ENCODE measurements at regions not wholly inside any gene's neighbourhood (a gene's known extent, or its start where the extent isn't known, plus 50 kb on each side); places are given as distances from the start of the nearest gene placed in this dataset.
A peak's percentile ranks its signal among the peaks of the same experiment; 100 is the strongest.

- no peak for DNase-seq
Measured at GRCh38 chr4:4694827-4695226, 153.0 kb upstream of the STX18 start.

GRCh38 chr4:4694296-4694772, 152.5 kb upstream of the STX18 start:
- peak in 24 of 56 donors; percentile 2 to 77 (median 21) for DNase-seq

GRCh38 chr4:4693755-4694295, 152.0 kb upstream of the STX18 start:
- DNase-seq, result no peak

DNA sequence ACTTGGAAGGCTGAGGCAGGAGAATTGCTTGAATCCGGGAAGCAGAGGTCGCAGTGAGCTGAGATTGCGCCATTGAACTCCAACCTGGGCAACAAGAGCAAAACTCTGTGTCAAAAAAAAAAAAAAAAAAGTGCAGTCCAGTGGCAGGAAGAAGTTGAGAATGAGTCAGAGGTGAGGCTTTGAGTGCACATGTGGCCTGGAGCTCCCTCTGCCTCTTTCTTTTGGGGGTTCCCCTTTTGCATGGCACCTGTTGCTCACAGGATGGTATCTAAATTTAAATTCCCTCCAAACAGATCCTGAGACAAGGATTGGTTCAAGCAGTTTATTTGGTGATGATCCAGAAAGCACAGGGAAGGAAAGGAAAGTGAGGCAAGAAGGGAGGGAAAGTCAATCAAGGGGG, 151.4 kb upstream of the STX18 start:
- no peak for DNase-seq

- DNase-seq, result no peak
Measured at GRCh38 chr4:4690854-4691253, 149.0 kb upstream of the STX18 start.

DNA sequence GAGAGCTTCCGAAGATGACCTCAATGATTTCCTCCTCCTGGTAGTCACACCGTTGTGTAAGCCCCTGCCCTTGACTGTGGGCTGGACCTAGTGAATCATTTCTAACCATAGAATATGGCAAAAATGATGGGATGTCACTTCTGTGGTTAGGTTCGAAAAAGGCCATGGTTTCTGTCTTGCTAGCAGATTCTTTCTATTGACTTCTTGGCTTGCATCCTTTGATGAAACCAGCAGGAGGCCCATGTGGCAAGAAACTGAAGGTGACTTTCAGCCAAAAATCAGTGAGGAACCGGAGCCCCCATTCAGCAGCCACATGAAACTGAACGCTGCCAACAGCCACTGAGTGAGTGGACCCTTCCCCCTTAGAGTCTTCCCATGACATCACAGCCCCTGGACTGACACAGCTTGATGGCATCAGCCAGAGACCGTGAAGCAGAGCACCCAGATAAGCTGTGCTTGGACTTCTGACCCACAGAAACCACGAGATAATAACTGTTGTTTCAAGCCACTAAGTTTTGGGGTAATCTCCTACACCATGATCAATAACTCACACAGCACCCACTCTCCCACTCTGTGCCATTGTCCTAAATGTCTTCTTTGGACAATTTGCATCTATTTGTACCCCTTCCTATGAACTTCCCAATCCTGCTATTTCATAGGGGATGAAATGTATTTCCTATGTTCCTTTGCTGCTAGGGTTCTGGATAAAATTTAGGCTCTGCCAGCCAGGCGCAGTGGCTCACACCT, 148.0 kb upstream of the STX18 start:
- DNase-seq, result no peak

GRCh38 chr4:4687935-4688727, 146.3 kb upstream of the STX18 start:
- no peak for DNase-seq

- DNase-seq, result no peak
Measured at GRCh38 chr4:4687100-4687499, 145.3 kb upstream of the STX18 start.

DNA sequence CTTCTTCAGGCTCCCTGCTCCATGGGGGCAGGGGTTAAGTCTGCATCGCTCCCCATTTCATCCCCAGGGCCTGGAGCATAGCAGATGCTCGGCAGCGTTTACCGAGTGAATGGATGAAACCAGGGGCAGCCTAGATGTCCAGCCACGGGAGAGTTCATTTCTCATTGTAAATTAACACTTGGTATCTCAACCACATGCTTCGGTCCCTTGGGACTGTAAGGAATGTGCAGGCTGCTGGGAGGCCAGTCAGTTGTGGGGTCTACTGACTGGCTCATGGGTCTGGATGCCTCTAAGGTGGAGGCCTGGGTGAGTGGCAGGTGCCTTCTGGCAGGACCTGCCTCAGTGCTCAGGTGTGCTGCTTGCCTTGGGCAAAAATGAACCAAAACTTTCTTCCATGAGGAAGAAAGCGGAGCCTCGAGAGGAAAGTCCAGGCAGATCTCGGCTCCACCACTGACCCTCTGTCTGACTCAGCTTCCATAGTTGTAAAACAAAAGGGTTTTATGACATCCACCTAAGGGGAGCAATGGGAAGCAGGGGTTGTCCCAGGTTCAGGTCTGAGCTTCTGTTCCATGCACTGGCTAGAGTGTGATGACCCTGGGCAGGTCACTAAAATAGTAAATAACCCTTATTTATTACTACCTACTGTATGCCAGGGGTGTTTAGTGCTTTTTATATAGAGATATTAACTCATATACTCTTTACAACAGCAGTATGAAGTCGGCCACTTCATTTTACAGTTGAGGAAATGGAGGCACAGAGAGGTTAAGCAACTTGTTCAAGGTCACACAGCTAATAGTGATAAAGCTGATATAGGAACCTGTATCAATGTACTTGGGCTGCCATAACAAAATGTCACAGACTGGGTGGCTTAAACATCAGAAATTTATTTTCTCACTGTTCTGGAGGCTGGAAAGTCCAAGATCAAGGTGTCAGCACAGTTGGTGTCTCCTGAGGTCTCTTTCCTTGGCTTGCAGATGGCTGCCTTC, 144.3 kb upstream of the STX18 start:
- no peak for DNase-seq

- no peak for DNase-seq
Measured at GRCh38 chr4:4681653-4682052, 139.8 kb upstream of the STX18 start.

DNA sequence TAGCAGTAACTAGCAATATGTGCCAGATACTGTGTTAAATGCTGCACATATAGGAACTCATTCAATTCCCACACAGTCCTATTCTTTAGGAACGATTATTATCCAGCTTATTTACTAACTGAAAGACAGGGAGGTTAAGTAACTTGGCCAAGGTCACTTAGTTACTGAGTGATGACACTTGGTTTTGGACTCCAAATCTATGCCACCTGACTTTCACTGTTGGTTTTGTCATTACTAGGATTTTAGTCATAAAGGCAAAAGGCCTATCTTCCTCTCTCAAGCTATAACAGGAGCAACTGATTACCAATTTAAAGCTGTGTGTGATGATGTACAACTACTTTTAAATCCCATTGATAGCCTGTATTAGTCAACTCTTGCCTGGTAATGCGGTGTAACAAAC, 138.9 kb upstream of the STX18 start:
- no peak for DNase-seq

- DNase-seq, result no peak
Measured at GRCh38 chr4:4680243-4680642, 138.4 kb upstream of the STX18 start.

DNA sequence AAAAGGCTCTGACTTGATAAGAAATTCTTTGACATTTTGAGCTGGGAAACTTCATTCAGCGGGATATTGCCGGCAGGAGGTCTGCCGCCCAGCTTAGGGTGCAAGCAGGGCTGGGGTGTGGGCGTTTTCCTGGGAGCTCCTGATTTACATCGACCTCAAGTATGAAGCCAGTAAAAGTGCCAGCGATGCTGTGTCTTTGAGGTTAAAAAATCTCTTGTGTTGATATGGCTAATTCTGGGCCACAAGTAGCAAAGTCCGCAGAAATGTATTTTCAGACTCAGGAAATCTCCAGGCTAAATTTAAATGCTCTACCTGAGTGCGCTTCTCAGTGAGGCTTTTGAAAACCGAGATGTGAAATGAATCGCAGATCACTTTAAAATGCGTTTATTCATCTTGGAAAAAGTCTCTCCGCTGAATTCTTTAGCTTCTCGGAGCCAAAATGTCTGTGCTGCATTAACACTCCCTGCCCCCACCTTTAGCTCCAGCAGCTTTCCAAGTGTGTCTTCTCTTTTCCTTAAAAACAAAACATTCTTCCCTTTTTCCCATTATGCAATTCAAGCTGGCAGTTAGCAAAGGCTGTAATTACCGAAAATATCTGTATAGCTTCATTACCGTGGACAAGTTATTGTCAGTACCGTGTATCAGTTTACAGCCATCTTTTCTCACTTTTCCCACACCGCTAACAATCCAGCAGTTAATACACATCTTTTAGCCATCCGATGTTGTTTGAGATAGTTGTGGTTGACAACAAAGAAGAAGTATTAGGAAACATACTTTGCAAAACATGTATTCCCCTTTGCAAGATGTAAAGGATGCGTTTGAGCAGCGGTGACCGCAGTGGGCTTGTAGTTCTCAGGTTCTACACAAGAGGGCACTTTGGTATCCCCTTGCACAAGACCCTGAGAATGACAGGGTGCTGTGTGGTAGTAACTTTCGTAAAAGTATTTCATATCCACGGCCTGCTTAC, 136.0 kb upstream of the STX18 start:
- DNase-seq, result peak in 6 of 56 donors; percentile 2 to 41 (median 8)

DNA sequence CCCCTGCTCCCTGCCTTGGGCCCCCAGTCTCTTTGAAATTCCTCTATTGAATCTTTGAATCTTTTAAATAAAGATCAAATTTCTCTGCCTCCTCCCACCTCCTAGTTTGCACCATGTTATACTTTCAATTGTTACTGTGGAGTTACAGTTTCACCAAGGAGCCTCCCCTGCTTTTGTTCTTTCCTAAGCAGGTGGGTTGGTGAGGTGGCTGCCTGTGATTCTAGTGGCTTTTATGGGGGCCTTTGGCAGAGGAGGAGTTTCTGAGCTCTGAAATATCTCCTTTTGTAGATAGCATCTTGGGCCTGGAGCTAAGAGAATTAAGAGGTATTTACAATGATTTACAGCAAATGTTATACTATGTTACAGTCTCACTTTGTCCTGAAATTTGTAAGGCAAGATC, 133.8 kb upstream of the STX18 start:
- peak in 11 of 56 donors; percentile 5 to 59 (median 39) for DNase-seq

DNA sequence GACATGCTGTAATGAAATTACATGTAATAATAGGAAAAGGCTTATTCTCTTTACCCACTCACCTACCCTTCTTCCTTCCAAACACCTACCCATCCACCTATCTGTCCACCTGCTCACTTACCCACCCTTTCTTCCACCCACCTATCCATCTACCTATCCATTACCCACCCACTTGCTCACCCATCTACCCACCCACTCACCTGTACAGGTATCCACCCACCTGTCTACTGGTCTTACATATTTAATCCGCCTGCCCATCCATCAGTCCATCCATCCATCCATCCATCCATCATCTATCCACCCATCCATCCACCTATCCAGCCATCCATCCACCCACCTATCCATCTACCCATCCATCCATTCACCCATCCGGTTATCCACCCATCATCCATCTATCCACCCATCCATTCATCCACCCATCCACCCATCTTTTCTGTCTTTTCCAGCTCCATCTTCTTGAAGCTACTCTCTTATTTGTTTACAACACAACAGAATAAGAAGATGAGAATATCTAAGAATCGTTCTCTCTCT, 133.3 kb upstream of the STX18 start:
- no peak for DNase-seq

- peak in 1 of 56 donors; percentile 26 for DNase-seq
Measured at GRCh38 chr4:4673070-4673469, 131.2 kb upstream of the STX18 start.

DNA sequence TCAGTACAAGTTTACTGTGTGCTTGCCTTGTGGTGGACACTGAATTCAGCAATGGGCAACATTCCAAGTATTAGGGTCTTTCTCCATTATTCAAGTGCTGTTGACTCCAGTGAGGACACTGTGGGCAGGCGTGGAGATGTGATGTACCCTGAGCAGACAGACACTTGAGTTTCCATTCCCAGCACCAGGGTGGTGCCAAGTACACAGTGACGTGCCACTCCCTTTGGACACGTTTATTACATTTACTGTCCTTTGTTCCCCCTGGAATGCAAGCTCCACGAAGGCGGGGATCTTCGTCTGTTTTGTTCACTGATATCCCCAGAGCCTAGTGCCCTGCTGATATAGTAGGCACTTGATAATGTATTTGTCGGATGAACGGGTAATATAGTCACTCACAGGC, 130.6 kb upstream of the STX18 start:
- DNase-seq, result no peak

- DNase-seq, result no peak
Measured at GRCh38 chr4:4671774-4672349, 130.0 kb upstream of the STX18 start.

- DNase-seq, result no peak
Measured at GRCh38 chr4:4670869-4671268, 129.0 kb upstream of the STX18 start.

Measured in nucleus accumbens (tissue), 56 donors.